BJ (cell line): ENCODE measurements at regions not wholly inside any gene's neighbourhood (a gene's known extent, or its start where the extent isn't known, plus 50 kb on each side); places are given as distances from the start of the nearest gene placed in this dataset.
A peak's percentile ranks its signal among the peaks of the same experiment; 100 is the strongest.

ENCODE experiments used
- CTCF ChIA-PET: fragments of 350-600 bp; formaldehyde crosslinking; extraction: SDS; loops from one replicate; lab custom pipeline; 2021; ENCODE audit warnings: antibody characterized with exemption, inconsistent platforms; lab: Yijun Ruan, JAX
- POLR2A ChIA-PET: fragments of 300-600 bp; sonication (Branson Sonifier 250); formaldehyde crosslinking; extraction: SDS; loops from one replicate; lab custom pipeline; 2021; ENCODE audit warnings: antibody characterized with exemption; lab: Charles Lee
- DNase-seq: peaks from one replicate; pipeline ENCODE4 v3.0.0-alpha.2; 2011; ENCODE audit warnings: low read depth
- H3K27me3 ChIP-seq: 2 replicates; pipeline ENCODE4 v1.6.0; 2011; ENCODE audit warnings: low read length; ENCODE audit not compliant: control insufficient read depth, insufficient read depth
- H3K36me3 ChIP-seq: 2 replicates; pipeline ENCODE4 v1.5.1; 2011; ENCODE audit warnings: low read length; ENCODE audit not compliant: control insufficient read depth, insufficient read depth
- H3K4me3 ChIP-seq: 2 replicates; pipeline ENCODE4 v1.5.1; 2011; ENCODE audit warnings: low read depth, mild to moderate bottlenecking, control low read depth, low read length
- CTCF ChIP-seq: IDR thresholded peaks from 2 replicates; pipeline ENCODE4 v1.5.1; 2011; ENCODE audit warnings: low read depth, mild to moderate bottlenecking, control low read depth, inconsistent platforms, low read length, moderate library complexity; ENCODE audit not compliant: insufficient read depth

GRCh38 chr7:81648716-81649115 lies 121.1 kb downstream of the HGF start:
- H3K27me3 ChIP-seq = no peaks in the 10 kb centered on the region
- H3K4me3 ChIP-seq = no peak overlapping the region
- CTCF ChIA-PET = no interaction called here
- DNase-seq = no peak
- no peak for TF ChIP-seq CTCF
- POLR2A ChIA-PET = no interaction called here
- no peaks in the 10 kb centered on the region for H3K36me3 ChIP-seq

- Histone ChIP-seq H3K36me3 (no peaks in the 10 kb centered on the region), H3K27me3 (no peaks in the 10 kb centered on the region), H3K4me3 (no peak overlapping the region)
- ChIA-PET POLR2A (no interaction called here), CTCF (interaction anchor here (0.7 kb wide), 1 partner anchor 17 kb away, joined by 3 read pairs; no protein-coding TSS in a partner anchor)
- TF ChIP-seq CTCF = no peak
- DNase-seq = peak; percentile 22
Measured at GRCh38 chr7:81645435-81645834, 124.4 kb downstream of the HGF start.

GRCh38 chr7:81641873-81642272 lies 128.0 kb downstream of the HGF start:
- Histone ChIP-seq H3K36me3 (no peaks in the 10 kb centered on the region), H3K4me3 (no peak overlapping the region), H3K27me3 (no peaks in the 10 kb centered on the region)
- no peak for TF ChIP-seq CTCF
- DNase-seq = no peak
- CTCF ChIA-PET = interaction anchor here (1.4 to 1.7 kb wide), 2 partner anchors 12 to 17 kb away, joined by 3 to 5 read pairs; no protein-coding TSS in a partner anchor
- POLR2A ChIA-PET = no interaction called here

- DNase-seq = peak; percentile 55
- Histone ChIP-seq H3K4me3 (no peak overlapping the region), H3K36me3 (no peaks in the 10 kb centered on the region), H3K27me3 (no peaks in the 10 kb centered on the region)
- POLR2A ChIA-PET = no interaction called here
- no peak for TF ChIP-seq CTCF
- CTCF ChIA-PET = no interaction called here
Measured at GRCh38 chr7:81638198-81638597, 131.6 kb downstream of the HGF start.

GRCh38 chr7:81637534-81637933 lies 132.3 kb downstream of the HGF start:
- Histone ChIP-seq H3K27me3 (no peaks in the 10 kb centered on the region), H3K4me3 (no peak overlapping the region), H3K36me3 (no peaks in the 10 kb centered on the region)
- TF ChIP-seq CTCF = no peak
- no peak for DNase-seq
- ChIA-PET POLR2A (no interaction called here), CTCF (no interaction called here)
